ENCODE measurements at regions not wholly inside any gene's neighbourhood (a gene's known extent, or its start where the extent isn't known, plus 50 kb on each side); places are given as distances from the start of the nearest gene placed in this dataset.

GRCh38 chr7:132072873-132073272 is 503.4 kb downstream of the PLXNA4 start:
- no peak overlapping the region for H3K4me3 ChIP-seq (replicated peaks; ENCODE audit: insufficient read depth, low read length)
- H3K27ac ChIP-seq (replicated peaks): no peak overlapping the region
- DNase-seq (ENCODE audit: low read depth in 1 of 2, low spot score in 1 of 2): no peak
- TF ChIP-seq POLR2AphosphoS5 (IDR thresholded peaks at IDR 0.05; ENCODE audit: low read depth): no peak
- no peaks in the 10 kb centered on the region for H3K27me3 ChIP-seq (ENCODE audit: insufficient read depth, poor library complexity, severe bottlenecking)

- Histone ChIP-seq H3K27ac (replicated peaks) (no peak overlapping the region), H3K4me3 (replicated peaks; ENCODE audit: insufficient read depth, low read length) (no peak overlapping the region), H3K27me3 (ENCODE audit: insufficient read depth, poor library complexity, severe bottlenecking) (no peaks in the 10 kb centered on the region)
- TF ChIP-seq GABPA (IDR thresholded peaks at IDR 0.05; ENCODE audit: low read depth): no peak
- no peak for TF ChIP-seq SPI1 (IDR thresholded peaks at IDR 0.05; ENCODE audit: borderline replicate concordance, low read depth)
- no peak for TF ChIP-seq REST (IDR thresholded peaks at IDR 0.05; ENCODE audit: insufficient replicate concordance, low read depth)
- no peak for TF ChIP-seq POLR2AphosphoS5 (IDR thresholded peaks at IDR 0.05; ENCODE audit: low read depth)
- no peak for TF ChIP-seq CTCF (IDR thresholded peaks at IDR 0.05; ENCODE audit: insufficient read depth, low read length)
- DNase-seq (ENCODE audit: low read depth in 1 of 2, low spot score in 1 of 2): no peak
Measured at GRCh38 chr7:132072165-132072564, 504.1 kb downstream of the PLXNA4 start.

GRCh38 chr7:132069306-132069705 is 507.0 kb downstream of the PLXNA4 start:
- Histone ChIP-seq H3K27ac (replicated peaks) (no peak overlapping the region), H3K27me3 (ENCODE audit: insufficient read depth, poor library complexity, severe bottlenecking) (no peaks in the 10 kb centered on the region), H3K4me3 (replicated peaks; ENCODE audit: insufficient read depth, low read length) (no peak overlapping the region)
- DNase-seq (ENCODE audit: low read depth in 1 of 2, low spot score in 1 of 2): no peak
- no peak for TF ChIP-seq REST (IDR thresholded peaks at IDR 0.05; ENCODE audit: insufficient replicate concordance, low read depth)
- TF ChIP-seq CTCF (IDR thresholded peaks at IDR 0.05; ENCODE audit: insufficient read depth, low read length): no peak
- TF ChIP-seq SPI1 (IDR thresholded peaks at IDR 0.05; ENCODE audit: borderline replicate concordance, low read depth): no peak
- TF ChIP-seq GABPA (IDR thresholded peaks at IDR 0.05; ENCODE audit: low read depth): no peak
- no peak for TF ChIP-seq POLR2AphosphoS5 (IDR thresholded peaks at IDR 0.05; ENCODE audit: low read depth)

- H3K4me3 ChIP-seq (replicated peaks; ENCODE audit: insufficient read depth, low read length): no peak overlapping the region
- no peak for DNase-seq (ENCODE audit: low read depth in 1 of 2, low spot score in 1 of 2)
- no peak overlapping the region for H3K27ac ChIP-seq (replicated peaks)
- H3K27me3 ChIP-seq (ENCODE audit: insufficient read depth, poor library complexity, severe bottlenecking): no peaks in the 10 kb centered on the region
- TF ChIP-seq POLR2AphosphoS5 (IDR thresholded peaks at IDR 0.05; ENCODE audit: low read depth) (no peak), SPI1 (IDR thresholded peaks at IDR 0.05; ENCODE audit: borderline replicate concordance, low read depth) (no peak), REST (IDR thresholded peaks at IDR 0.05; ENCODE audit: insufficient replicate concordance, low read depth) (no peak)
Measured at GRCh38 chr7:132066761-132067171, 509.5 kb downstream of the PLXNA4 start.
